ENCODE measurements at regions not wholly inside any gene's neighbourhood (a gene's known extent, or its start where the extent isn't known, plus 50 kb on each side); places are given as distances from the start of the nearest gene placed in this dataset.

DNA sequence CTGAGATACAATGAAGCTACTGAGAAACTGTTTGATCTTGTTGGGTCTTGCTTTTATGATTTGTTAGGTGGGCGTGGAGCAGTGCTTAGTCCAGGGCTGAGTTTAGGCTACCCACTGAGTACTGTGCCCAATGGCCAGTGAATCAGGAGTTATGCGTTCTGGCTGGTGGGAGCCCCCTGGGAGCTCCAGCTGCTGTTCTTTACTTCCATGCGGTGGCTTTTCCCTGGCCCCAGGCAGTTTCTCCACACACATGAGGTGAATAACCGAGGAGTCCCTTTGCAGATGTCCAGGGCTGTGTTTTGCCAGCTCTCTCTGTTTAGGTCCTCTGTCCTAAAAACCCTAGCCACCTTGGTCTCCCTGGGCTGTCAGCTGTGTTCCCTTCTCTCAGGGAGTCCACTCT lies 106.5 kb downstream of the KLF13 start:
- Histone ChIP-seq H3K4me2 (ENCODE audit: insufficient read depth, low read length, poor library complexity, severe bottlenecking) (no peak overlapping the region), H2BK120ac (ENCODE audit: low read depth, low read length) (no peak overlapping the region), H3K4me1 (ENCODE audit: control insufficient read depth in 2 of 2, insufficient read depth in 1 of 2, low read depth in 1 of 2, low read length in 2 of 2) (peaks cover 2 to 10% of the 10 kb centered on the region in 2 donors), H2BK5ac (ENCODE audit: low read length) (no peak overlapping the region), H3K36me3 (replicated peaks in 1 of 2; ENCODE audit: control insufficient read depth in 2 of 2, insufficient read depth in 2 of 2, low read length in 2 of 2) (no peaks in the 10 kb centered on the region), H3K9ac (ENCODE audit: low read depth, low read length, poor library complexity) (no peak overlapping the region), H3K27me3 (ENCODE audit: control insufficient read depth in 3 of 3, insufficient read depth in 3 of 3, low read depth in 1 of 3, low read length in 3 of 3) (peaks cover 0 to 5% (median 4%) of the 10 kb centered on the region in 3 experiments), H3K18ac (ENCODE audit: low read length) (no peak overlapping the region), H4K91ac (ENCODE audit: low read depth, low read length, poor library complexity) (no peak overlapping the region), H2AK5ac (ENCODE audit: low read depth, low read length) (no peak overlapping the region), H4K8ac (ENCODE audit: low read depth, low read length) (no peak overlapping the region), H2AFZ (ENCODE audit: low read length) (no peak overlapping the region), H3K9me3 (replicated peaks in 1 of 2; ENCODE audit: control insufficient read depth in 2 of 2, insufficient read depth in 1 of 2, low read depth in 1 of 2, low read length in 2 of 2) (no peaks in the 10 kb centered on the region), H3K27ac (replicated peaks; ENCODE audit: low read length) (no peak overlapping the region), H2BK12ac (ENCODE audit: low read length) (no peak overlapping the region), H3K79me1 (ENCODE audit: low read depth, low read length) (no peaks in the 10 kb centered on the region), H3K14ac (ENCODE audit: low read length) (no peak overlapping the region), H3K4ac (ENCODE audit: low read length) (no peak overlapping the region), H2BK15ac (ENCODE audit: low read length) (no peak overlapping the region), H3K4me3 (ENCODE audit: low read length in 2 of 2) (no peak overlapping the region), H3K23ac (ENCODE audit: low read depth, low read length, poor library complexity) (no peak overlapping the region)
- DNase-seq (ENCODE audit: low spot score), result no peak
- WGBS, 2 donors (ENCODE audit: extremely low coverage in 2 of 2, insufficient read length in 2 of 2, insufficient replicate concordance in 1 of 2), result no CpG with 5 or more reads among the region's 4 CpGs

DNA sequence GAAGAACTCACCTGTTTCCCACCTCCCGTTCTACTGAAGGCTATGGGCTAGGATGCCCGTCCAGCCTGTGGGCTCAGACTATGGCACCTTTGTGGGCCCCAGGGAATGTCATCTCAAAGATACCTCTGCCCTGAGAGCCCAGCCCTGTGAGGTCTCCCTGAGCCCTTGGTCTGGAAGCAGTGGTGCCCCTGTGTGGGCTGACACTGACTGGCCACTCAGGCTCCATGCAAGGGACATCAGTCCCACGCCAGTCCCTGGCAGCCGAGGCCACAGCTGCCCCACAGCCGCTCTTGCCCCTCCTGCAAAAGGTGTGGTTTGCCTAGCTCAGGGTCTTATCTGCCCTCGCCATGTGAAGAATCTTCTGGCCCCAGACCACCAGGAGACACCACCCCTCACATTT lies 106.9 kb downstream of the KLF13 start:
- Histone ChIP-seq H3K23ac (ENCODE audit: low read depth, low read length, poor library complexity) (no peak overlapping the region), H4K91ac (ENCODE audit: low read depth, low read length, poor library complexity) (no peak overlapping the region), H3K4ac (ENCODE audit: low read length) (no peak overlapping the region), H2BK12ac (ENCODE audit: low read length) (no peak overlapping the region), H3K4me1 (ENCODE audit: control insufficient read depth in 2 of 2, insufficient read depth in 1 of 2, low read depth in 1 of 2, low read length in 2 of 2) (peaks cover 2 to 10% of the 10 kb centered on the region in 2 donors), H2BK5ac (ENCODE audit: low read length) (no peak overlapping the region), H3K18ac (ENCODE audit: low read length) (peak overlapping the region; percentile 33), H2AK5ac (ENCODE audit: low read depth, low read length) (peak overlapping the region; percentile 22), H3K36me3 (replicated peaks in 1 of 2; ENCODE audit: control insufficient read depth in 2 of 2, insufficient read depth in 2 of 2, low read length in 2 of 2) (no peaks in the 10 kb centered on the region), H3K4me2 (ENCODE audit: insufficient read depth, low read length, poor library complexity, severe bottlenecking) (no peak overlapping the region), H2BK120ac (ENCODE audit: low read depth, low read length) (no peak overlapping the region), H2BK15ac (ENCODE audit: low read length) (no peak overlapping the region), H3K79me1 (ENCODE audit: low read depth, low read length) (no peaks in the 10 kb centered on the region), H2AFZ (ENCODE audit: low read length) (no peak overlapping the region), H3K9me3 (replicated peaks in 1 of 2; ENCODE audit: control insufficient read depth in 2 of 2, insufficient read depth in 1 of 2, low read depth in 1 of 2, low read length in 2 of 2) (no peaks in the 10 kb centered on the region), H3K9ac (ENCODE audit: low read depth, low read length, poor library complexity) (no peak overlapping the region), H3K4me3 (ENCODE audit: low read length in 2 of 2) (no peak overlapping the region), H3K27me3 (ENCODE audit: control insufficient read depth in 3 of 3, insufficient read depth in 3 of 3, low read depth in 1 of 3, low read length in 3 of 3) (peaks cover 0 to 5% (median 4%) of the 10 kb centered on the region in 3 experiments), H3K14ac (ENCODE audit: low read length) (no peak overlapping the region), H4K8ac (ENCODE audit: low read depth, low read length) (no peak overlapping the region), H3K27ac (replicated peaks; ENCODE audit: low read length) (no peak overlapping the region)
- WGBS, 2 donors (ENCODE audit: extremely low coverage in 2 of 2, insufficient read length in 2 of 2, insufficient replicate concordance in 1 of 2), result no CpG with 5 or more reads among the region's 6 CpGs
- DNase-seq (ENCODE audit: low spot score), result no peak

DNA sequence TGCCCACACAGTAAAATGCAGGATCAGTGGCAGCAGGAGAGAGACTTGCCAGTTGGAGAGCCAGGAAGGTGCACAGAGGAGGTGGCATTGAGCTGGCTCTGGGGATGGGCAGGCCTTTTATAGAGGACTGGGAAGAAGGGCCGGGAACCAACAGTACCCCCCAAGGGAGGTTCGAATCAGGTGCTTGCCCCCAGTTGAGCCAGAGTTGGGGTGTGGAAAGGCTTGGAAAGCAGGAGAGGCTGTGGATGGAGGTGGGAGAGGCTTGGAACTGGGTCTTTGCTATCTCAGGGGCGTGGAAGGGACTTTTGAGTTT lies 107.6 kb downstream of the KLF13 start:
- no peak overlapping the region for H3K18ac ChIP-seq (ENCODE audit: low read length)
- H3K4me2 ChIP-seq (ENCODE audit: insufficient read depth, low read length, poor library complexity, severe bottlenecking), result no peak overlapping the region
- peak overlapping the region; percentile 22 for H2AK5ac ChIP-seq (ENCODE audit: low read depth, low read length)
- no peak for DNase-seq (ENCODE audit: low spot score)
- no peak overlapping the region for H4K91ac ChIP-seq (ENCODE audit: low read depth, low read length, poor library complexity)
- peak overlapping the region; percentile 83 for H2AFZ ChIP-seq (ENCODE audit: low read length)
- no peak overlapping the region for H3K4me3 ChIP-seq (ENCODE audit: low read length in 2 of 2)
- no peaks in the 10 kb centered on the region for H3K36me3 ChIP-seq (replicated peaks in 1 of 2; ENCODE audit: control insufficient read depth in 2 of 2, insufficient read depth in 2 of 2, low read length in 2 of 2)
- no peak overlapping the region for H3K4ac ChIP-seq (ENCODE audit: low read length)
- H3K27ac ChIP-seq (replicated peaks; ENCODE audit: low read length), result no peak overlapping the region
- no peak overlapping the region for H2BK12ac ChIP-seq (ENCODE audit: low read length)
- no peak overlapping the region for H3K9ac ChIP-seq (ENCODE audit: low read depth, low read length, poor library complexity)
- H2BK15ac ChIP-seq (ENCODE audit: low read length), result no peak overlapping the region
- no peak overlapping the region for H3K23ac ChIP-seq (ENCODE audit: low read depth, low read length, poor library complexity)
- no peaks in the 10 kb centered on the region for H3K9me3 ChIP-seq (replicated peaks in 1 of 2; ENCODE audit: control insufficient read depth in 2 of 2, insufficient read depth in 1 of 2, low read depth in 1 of 2, low read length in 2 of 2)
- H3K79me1 ChIP-seq (ENCODE audit: low read depth, low read length), result no peaks in the 10 kb centered on the region
- H3K4me1 ChIP-seq (ENCODE audit: control insufficient read depth in 2 of 2, insufficient read depth in 1 of 2, low read depth in 1 of 2, low read length in 2 of 2), result peaks cover 2 to 10% of the 10 kb centered on the region in 2 donors
- H2BK5ac ChIP-seq (ENCODE audit: low read length), result no peak overlapping the region
- H2BK120ac ChIP-seq (ENCODE audit: low read depth, low read length), result no peak overlapping the region
- H4K8ac ChIP-seq (ENCODE audit: low read depth, low read length), result no peak overlapping the region
- no CpG with 5 or more reads among the region's 3 CpGs for WGBS, 2 donors (ENCODE audit: extremely low coverage in 2 of 2, insufficient read length in 2 of 2, insufficient replicate concordance in 1 of 2)
- H3K27me3 ChIP-seq (ENCODE audit: control insufficient read depth in 3 of 3, insufficient read depth in 3 of 3, low read depth in 1 of 3, low read length in 3 of 3), result peaks cover 0 to 5% (median 4%) of the 10 kb centered on the region in 3 experiments
- no peak overlapping the region for H3K14ac ChIP-seq (ENCODE audit: low read length)

DNA sequence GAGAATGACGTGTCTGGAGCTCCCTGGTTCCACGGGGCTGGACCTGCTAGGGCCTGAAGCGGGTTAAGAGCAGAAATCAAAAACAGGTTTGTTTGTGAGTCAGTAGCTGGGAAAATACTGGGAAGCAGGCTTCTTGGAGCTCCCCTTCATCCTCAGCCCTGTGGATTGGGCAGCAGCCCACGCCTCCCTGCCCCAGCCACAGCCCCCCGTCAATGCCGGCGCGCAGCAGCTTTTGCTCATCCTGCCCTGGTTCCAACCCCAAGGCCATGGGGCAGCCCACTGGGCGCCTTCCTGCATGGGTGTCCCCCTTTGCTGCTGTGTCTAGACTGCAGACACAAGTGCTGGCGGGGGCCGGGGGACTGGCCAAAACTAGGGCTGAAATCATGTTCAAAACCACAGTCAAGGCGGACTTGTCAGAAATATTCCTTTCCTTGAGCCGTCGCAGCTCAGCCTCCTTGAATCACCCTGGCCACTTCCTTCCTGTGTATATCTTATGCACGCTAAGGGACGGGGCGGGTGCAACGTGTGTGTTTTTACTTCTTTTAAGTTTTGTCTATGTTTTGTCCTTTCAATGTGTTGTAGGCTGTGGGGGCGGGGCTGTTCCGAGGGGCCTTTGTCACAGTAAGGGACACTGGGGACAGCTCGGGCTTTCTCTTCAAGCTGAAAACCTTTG lies 108.1 kb downstream of the KLF13 start:
- DNase-seq (ENCODE audit: low spot score), result no peak
- Histone ChIP-seq H4K91ac (ENCODE audit: low read depth, low read length, poor library complexity) (no peak overlapping the region), H3K27me3 (ENCODE audit: control insufficient read depth in 3 of 3, insufficient read depth in 3 of 3, low read depth in 1 of 3, low read length in 3 of 3) (peaks cover 0 to 5% (median 4%) of the 10 kb centered on the region in 3 experiments), H3K9me3 (replicated peaks in 1 of 2; ENCODE audit: control insufficient read depth in 2 of 2, insufficient read depth in 1 of 2, low read depth in 1 of 2, low read length in 2 of 2) (peaks cover 0 to 2% of the 10 kb centered on the region in 2 donors), H4K8ac (ENCODE audit: low read depth, low read length) (no peak overlapping the region), H3K4me1 (ENCODE audit: control insufficient read depth in 2 of 2, insufficient read depth in 1 of 2, low read depth in 1 of 2, low read length in 2 of 2) (peaks cover 2 to 10% of the 10 kb centered on the region in 2 donors), H2BK15ac (ENCODE audit: low read length) (no peak overlapping the region), H3K23ac (ENCODE audit: low read depth, low read length, poor library complexity) (no peak overlapping the region), H3K14ac (ENCODE audit: low read length) (peak overlapping the region; percentile 42), H3K27ac (replicated peaks; ENCODE audit: low read length) (no peak overlapping the region), H3K9ac (ENCODE audit: low read depth, low read length, poor library complexity) (no peak overlapping the region), H3K4me3 (ENCODE audit: low read length in 2 of 2) (no peak overlapping the region), H3K4ac (ENCODE audit: low read length) (no peak overlapping the region), H2AK5ac (ENCODE audit: low read depth, low read length) (peak overlapping the region; percentile 27), H3K79me1 (ENCODE audit: low read depth, low read length) (no peaks in the 10 kb centered on the region), H3K36me3 (replicated peaks in 1 of 2; ENCODE audit: control insufficient read depth in 2 of 2, insufficient read depth in 2 of 2, low read length in 2 of 2) (no peaks in the 10 kb centered on the region), H2BK5ac (ENCODE audit: low read length) (no peak overlapping the region), H2BK120ac (ENCODE audit: low read depth, low read length) (no peak overlapping the region), H3K18ac (ENCODE audit: low read length) (peak overlapping the region; percentile 56), H2AFZ (ENCODE audit: low read length) (peak overlapping the region; percentile 83), H2BK12ac (ENCODE audit: low read length) (no peak overlapping the region), H3K4me2 (ENCODE audit: insufficient read depth, low read length, poor library complexity, severe bottlenecking) (no peak overlapping the region)
- WGBS, 2 donors (ENCODE audit: extremely low coverage in 2 of 2, insufficient read length in 2 of 2, insufficient replicate concordance in 1 of 2), result no CpG with 5 or more reads among the region's 21 CpGs
